ENCODE measurements at regions not wholly inside any gene's neighbourhood (a gene's known extent, or its start where the extent isn't known, plus 50 kb on each side); places are given as distances from the start of the nearest gene placed in this dataset.

DNA sequence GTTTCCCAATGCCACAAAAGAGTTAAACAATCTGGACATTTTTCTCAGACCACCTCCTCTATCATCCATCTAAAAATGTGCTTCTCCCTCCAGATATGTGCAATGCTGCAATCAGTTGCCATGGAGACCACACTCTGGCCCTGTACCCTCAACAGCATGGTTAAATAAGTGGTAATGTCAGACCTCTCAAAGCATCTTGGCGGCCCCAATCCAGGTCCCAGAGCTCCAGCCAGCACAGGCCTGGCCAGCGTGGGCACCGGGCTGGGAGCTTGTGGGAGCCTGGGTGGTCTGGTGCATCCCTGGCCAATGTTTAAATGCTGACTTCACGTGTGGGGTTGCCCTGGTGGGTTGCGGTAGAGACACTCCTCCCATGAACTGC is 362.9 kb upstream of the ZNF32 start:
- TF ChIP-seq, protein P1, sequence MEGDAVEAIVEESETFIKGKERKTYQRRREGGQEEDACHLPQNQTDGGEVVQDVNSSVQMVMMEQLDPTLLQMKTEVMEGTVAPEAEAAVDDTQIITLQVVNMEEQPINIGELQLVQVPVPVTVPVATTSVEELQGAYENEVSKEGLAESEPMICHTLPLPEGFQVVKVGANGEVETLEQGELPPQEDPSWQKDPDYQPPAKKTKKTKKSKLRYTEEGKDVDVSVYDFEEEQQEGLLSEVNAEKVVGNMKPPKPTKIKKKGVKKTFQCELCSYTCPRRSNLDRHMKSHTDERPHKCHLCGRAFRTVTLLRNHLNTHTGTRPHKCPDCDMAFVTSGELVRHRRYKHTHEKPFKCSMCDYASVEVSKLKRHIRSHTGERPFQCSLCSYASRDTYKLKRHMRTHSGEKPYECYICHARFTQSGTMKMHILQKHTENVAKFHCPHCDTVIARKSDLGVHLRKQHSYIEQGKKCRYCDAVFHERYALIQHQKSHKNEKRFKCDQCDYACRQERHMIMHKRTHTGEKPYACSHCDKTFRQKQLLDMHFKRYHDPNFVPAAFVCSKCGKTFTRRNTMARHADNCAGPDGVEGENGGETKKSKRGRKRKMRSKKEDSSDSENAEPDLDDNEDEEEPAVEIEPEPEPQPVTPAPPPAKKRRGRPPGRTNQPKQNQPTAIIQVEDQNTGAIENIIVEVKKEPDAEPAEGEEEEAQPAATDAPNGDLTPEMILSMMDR (IDR thresholded peaks at IDR 0.05) = no peak
- TF ChIP-seq POLR2A (IDR thresholded peaks at IDR 0.05) = no peak
